ENCODE measurements at regions not wholly inside any gene's neighbourhood (a gene's known extent, or its start where the extent isn't known, plus 50 kb on each side); places are given as distances from the start of the nearest gene placed in this dataset.
"Not testable (repeated sequence)": the region's sequence is repeated elsewhere in the genome, so short reads cannot be mapped to it uniquely, and the experiment has no call there.

GRCh38 chr14:48563489-48563888 lies 888.1 kb upstream of the MDGA2 start:
- H3K9me3 Mint-ChIP-seq = peaks cover 14 to 23% of the 10 kb centered on the region in 2 experiments; a peak in 4 of 5 replicates
- H3K4me1 ChIP-seq (ENCODE audit: insufficient read depth, low read length) = peaks cover 5% of the 10 kb centered on the region; the same call in 1 of the 2 replicates
- H4K5ac ChIP-seq (ENCODE audit: insufficient read length, low read depth, low read length) = peak overlapping the region; percentile 94
- no peak for TF ChIP-seq CTCF (conservative IDR thresholded peaks at IDR 0.05)
- H2AFZ ChIP-seq (ENCODE audit: low read length) = no peak overlapping the region
- no peaks in the 10 kb centered on the region for H3K23me2 ChIP-seq (ENCODE audit: insufficient read length, low read depth, low read length, poor library complexity, severe bottlenecking)
- H2BK15ac ChIP-seq (ENCODE audit: low read depth, low read length) = no peak overlapping the region
- H3K14ac ChIP-seq (ENCODE audit: insufficient read depth, low read length) = no peak overlapping the region
- no peak overlapping the region for H4K91ac ChIP-seq (ENCODE audit: insufficient read length, low read depth, low read length)
- no peak overlapping the region for H2BK5ac ChIP-seq (ENCODE audit: insufficient read length, low read length)
- DNase-seq = peak; percentile 90
- peaks cover 49 to 67% of the 10 kb centered on the region in 2 experiments for H3K4me1 Mint-ChIP-seq
- no peaks in the 10 kb centered on the region for H4K20me1 ChIP-seq (ENCODE audit: control insufficient read depth, insufficient read depth, insufficient read length)
- H2BK120ac ChIP-seq (ENCODE audit: low read depth, low read length, poor library complexity, severe bottlenecking) = no peak overlapping the region
- H3K56ac ChIP-seq (ENCODE audit: insufficient read length, low read depth, low read length) = no peak overlapping the region
- no peaks in the 10 kb centered on the region for H3K9me3 ChIP-seq (ENCODE audit: control insufficient read depth, low read depth, low read length)
- H3T11ph ChIP-seq (ENCODE audit: low read length) = no peak overlapping the region
- H3K27me3 ChIP-seq (ENCODE audit: insufficient read depth, low read length) = no peaks in the 10 kb centered on the region
- no peak overlapping the region for H3K9ac ChIP-seq (ENCODE audit: extremely low read depth, insufficient read length, low read length)
- no peak overlapping the region for H3K4ac ChIP-seq (ENCODE audit: low read depth, low read length)
- H2BK12ac ChIP-seq (ENCODE audit: insufficient read length, low read depth, low read length) = no peak overlapping the region
- no peak overlapping the region for H3K4me3 Mint-ChIP-seq
- peak overlapping the region in 2 of 3 experiments; percentile 36 to 59; a peak in 3 of 7 replicates for H3K27ac Mint-ChIP-seq
- peak overlapping the region; percentile 83 for H2AK5ac ChIP-seq (ENCODE audit: insufficient read length, low read length)
- H3K79me2 ChIP-seq (ENCODE audit: insufficient read depth, low read length) = no peaks in the 10 kb centered on the region
- no CpG with 5 or more reads among the region's 3 CpGs for WGBS (ENCODE audit: extremely low coverage, insufficient read length, low lambda C conversion rate)
- H3K79me1 ChIP-seq (ENCODE audit: insufficient read depth, low read depth, low read length, poor library complexity, severe bottlenecking) = no peaks in the 10 kb centered on the region
- H3K18ac ChIP-seq (ENCODE audit: insufficient read length, low read depth, low read length) = no peak overlapping the region
- no peak overlapping the region for H4K8ac ChIP-seq (replicated peaks; ENCODE audit: insufficient read length, low read depth, low read length)
- peak overlapping the region; percentile 73 for H3K27ac ChIP-seq (ENCODE audit: insufficient read length, low read depth, low read length)
- H2BK20ac ChIP-seq (ENCODE audit: low read depth, low read length, poor library complexity, severe bottlenecking) = peak overlapping the region; percentile 45
- no peak overlapping the region for H3K23ac ChIP-seq (ENCODE audit: insufficient read length, low read depth, low read length)
- 0 out of 2 replicates have a peak, but pooled peaks cover 3% of the 10 kb centered on the region for H3K27me3 Mint-ChIP-seq (ENCODE audit: low read depth)
- no peak overlapping the region for H3K4me2 ChIP-seq (ENCODE audit: insufficient read depth, insufficient read length, low read length)
- H3K36me3 Mint-ChIP-seq (ENCODE audit: insufficient read depth in 1 of 3, low read depth in 3 of 3) = peaks cover 12 to 25% (median 15%) of the 10 kb centered on the region in 3 experiments

GRCh38 chr14:48561438-48561837 lies 886.0 kb upstream of the MDGA2 start:
- peak overlapping the region; percentile 57 for H3K27ac ChIP-seq (ENCODE audit: insufficient read length, low read depth, low read length)
- not testable (repeated sequence) for H3K79me1 ChIP-seq (ENCODE audit: insufficient read depth, low read depth, low read length, poor library complexity, severe bottlenecking)

More at GRCh38 chr14:48561438-48561837, 886.0 kb upstream of the MDGA2 start:
- not testable (repeated sequence) for H2AK5ac ChIP-seq (ENCODE audit: insufficient read length, low read length); H3K4me2 ChIP-seq (ENCODE audit: insufficient read depth, insufficient read length, low read length); H3T11ph ChIP-seq (ENCODE audit: low read length); H3K9me3 ChIP-seq (ENCODE audit: control insufficient read depth, low read depth, low read length); H3K4me1 ChIP-seq (ENCODE audit: insufficient read depth, low read length); H4K5ac ChIP-seq (ENCODE audit: insufficient read length, low read depth, low read length); H3K23ac ChIP-seq (ENCODE audit: insufficient read length, low read depth, low read length); H2BK15ac ChIP-seq (ENCODE audit: low read depth, low read length); H3K56ac ChIP-seq (ENCODE audit: insufficient read length, low read depth, low read length); H4K91ac ChIP-seq (ENCODE audit: insufficient read length, low read depth, low read length); H3K27me3 Mint-ChIP-seq (ENCODE audit: low read depth); H3K9ac ChIP-seq (ENCODE audit: extremely low read depth, insufficient read length, low read length); H4K8ac ChIP-seq (replicated peaks; ENCODE audit: insufficient read length, low read depth, low read length); H3K14ac ChIP-seq (ENCODE audit: insufficient read depth, low read length); H2BK20ac ChIP-seq (ENCODE audit: low read depth, low read length, poor library complexity, severe bottlenecking); H2AFZ ChIP-seq (ENCODE audit: low read length); H2BK12ac ChIP-seq (ENCODE audit: insufficient read length, low read depth, low read length); H3K23me2 ChIP-seq (ENCODE audit: insufficient read length, low read depth, low read length, poor library complexity, severe bottlenecking); H2BK120ac ChIP-seq (ENCODE audit: low read depth, low read length, poor library complexity, severe bottlenecking); H3K4ac ChIP-seq (ENCODE audit: low read depth, low read length); H3K27me3 ChIP-seq (ENCODE audit: insufficient read depth, low read length); H3K79me2 ChIP-seq (ENCODE audit: insufficient read depth, low read length); H3K18ac ChIP-seq (ENCODE audit: insufficient read length, low read depth, low read length); H4K20me1 ChIP-seq (ENCODE audit: control insufficient read depth, insufficient read depth, insufficient read length); H2BK5ac ChIP-seq (ENCODE audit: insufficient read length, low read length)
- Mint-ChIP-seq H3K4me3 (peak overlapping the region in 1 of 2 experiments; percentile 9; a peak in 2 of 5 replicates), H3K4me1 (peaks cover 41 to 53% of the 10 kb centered on the region in 2 experiments), H3K9me3 (peaks cover 14 to 23% of the 10 kb centered on the region in 2 experiments; a peak in 4 of 5 replicates), H3K36me3 (ENCODE audit: insufficient read depth in 1 of 3, low read depth in 3 of 3) (peaks cover 12 to 25% (median 15%) of the 10 kb centered on the region in 3 experiments), H3K27ac (peak overlapping the region in 2 of 3 experiments; percentile 84 to 94; a peak in 6 of 7 replicates)
- DNase-seq = peak; percentile 79
- WGBS (ENCODE audit: extremely low coverage, insufficient read length, low lambda C conversion rate) = no CpG with 5 or more reads among the region's 3 CpGs

Measured in H9 (cell line).